ENCODE measurements at regions not wholly inside any gene's neighbourhood (a gene's known extent, or its start where the extent isn't known, plus 50 kb on each side); places are given as distances from the start of the nearest gene placed in this dataset.
"Not testable (repeated sequence)": the region's sequence is repeated elsewhere in the genome, so short reads cannot be mapped to it uniquely, and the experiment has no call there.

DNA sequence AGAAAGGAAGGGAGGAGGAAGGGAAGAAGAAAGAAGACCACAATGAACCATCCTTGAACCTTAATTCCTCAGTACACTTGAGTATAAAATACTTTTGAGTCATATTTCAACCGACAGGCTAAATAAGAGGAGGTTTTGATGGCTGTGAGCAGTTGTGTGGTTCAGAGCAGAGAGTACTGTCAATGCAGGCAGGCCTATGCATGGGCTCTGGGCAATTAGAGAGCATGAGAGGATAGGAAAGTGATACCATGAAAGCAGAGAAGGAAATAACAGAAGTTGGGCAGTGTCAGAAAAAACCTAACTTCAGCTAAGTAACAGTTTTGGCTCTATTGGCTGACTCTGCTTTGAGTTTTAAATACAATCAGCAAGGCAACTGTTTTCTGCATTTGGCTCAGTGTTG, 123.6 kb upstream of the STK17B start:
- no peak for TF ChIP-seq POLR2A (IDR thresholded peaks at IDR 0.05)
- TF ChIP-seq CTCF (IDR thresholded peaks at IDR 0.05), result no peak
- no peak for TF ChIP-seq EP300 (IDR thresholded peaks at IDR 0.05)
- no peak for TF ChIP-seq POLR2AphosphoS5 (IDR thresholded peaks at IDR 0.05)
- 78 to 96% (median 88%) methylated on average over 1 of the region's 1 CpG for WGBS, 5 donors
- no peak overlapping the region for H3K27ac ChIP-seq
- no peak for DNase-seq
- intact Hi-C loops (cut with DNase I; ENCODE audit: low total_unique reads), result no loop called here
- no peak overlapping the region for H3K4me3 ChIP-seq
- H3K36me3 ChIP-seq, result no peaks in the 10 kb centered on the region
- H3K9me3 ChIP-seq, result no peaks in the 10 kb centered on the region
- no peaks in the 10 kb centered on the region for H3K27me3 ChIP-seq
- H3K4me1 ChIP-seq, result no peaks in the 10 kb centered on the region

DNA sequence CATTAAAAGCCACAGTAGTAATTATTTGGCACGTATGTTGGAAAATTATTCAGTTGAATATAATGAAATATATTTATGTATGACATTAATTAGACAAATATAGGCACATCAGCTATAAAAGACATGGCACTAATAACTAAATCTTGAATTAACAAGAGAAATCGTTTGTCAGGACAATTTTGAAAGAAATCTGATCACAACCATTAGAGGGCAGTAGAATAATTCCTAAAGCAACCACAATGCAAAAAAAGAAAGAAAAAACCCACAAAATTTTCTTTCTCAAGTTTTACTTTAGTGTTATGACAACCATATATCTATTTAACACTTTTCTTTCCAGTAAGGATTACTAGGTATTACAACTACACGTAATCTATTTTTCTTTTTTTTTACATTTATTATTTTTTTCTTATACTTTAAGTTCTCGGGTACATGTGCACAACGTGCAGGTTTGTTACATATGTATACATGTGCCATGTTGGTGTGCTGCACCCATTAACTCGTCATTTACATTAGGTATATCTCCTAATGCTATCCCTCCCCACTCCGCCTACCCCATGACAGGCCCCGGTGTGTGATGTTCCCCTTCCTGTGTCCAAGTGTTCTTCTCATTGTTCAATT, 126.8 kb upstream of the STK17B start:
- intact Hi-C loops (cut with DNase I; ENCODE audit: low total_unique reads), result not testable (repeated sequence)
- WGBS, 5 donors, result 50 to 58% (median 57%) methylated on average over 8 of the region's 8 CpGs
- DNase-seq, result peak in 1 of 2 donors; percentile 41

GRCh38 chr2:196307775-196308305, 136.5 kb upstream of the STK17B start:
- DNase-seq, result no peak
- no peaks in the 10 kb centered on the region for H3K9me3 ChIP-seq
- no peak for TF ChIP-seq EP300 (IDR thresholded peaks at IDR 0.05)
- TF ChIP-seq CTCF (IDR thresholded peaks at IDR 0.05), result no peak
- no peak for TF ChIP-seq POLR2A (IDR thresholded peaks at IDR 0.05)
- TF ChIP-seq POLR2AphosphoS5 (IDR thresholded peaks at IDR 0.05), result no peak
- intact Hi-C loops (cut with DNase I; ENCODE audit: low total_unique reads), result no loop called here
- H3K36me3 ChIP-seq, result no peaks in the 10 kb centered on the region
- H3K27me3 ChIP-seq, result no peaks in the 10 kb centered on the region
- no peak overlapping the region for H3K4me3 ChIP-seq
- WGBS, 5 donors, result 76 to 90% (median 84%) methylated on average over 14 of the region's 14 CpGs
- H3K27ac ChIP-seq, result no peak overlapping the region
- no peaks in the 10 kb centered on the region for H3K4me1 ChIP-seq

More for the DNA sequence above, 126.8 kb upstream of the STK17B start:
- not testable (repeated sequence) for H3K27me3 ChIP-seq, H3K36me3 ChIP-seq, H3K4me1 ChIP-seq, H3K4me3 ChIP-seq, H3K27ac ChIP-seq, H3K9me3 ChIP-seq
- TF ChIP-seq CTCF (IDR thresholded peaks at IDR 0.05), result peak in 4 of 7 experiments; percentile 8 to 48 (median 27)

- Histone ChIP-seq H3K27me3 (no peaks in the 10 kb centered on the region), H3K4me3 (no peak overlapping the region), H3K36me3 (no peaks in the 10 kb centered on the region), H3K27ac (no peak overlapping the region), H3K9me3 (no peaks in the 10 kb centered on the region), H3K4me1 (no peaks in the 10 kb centered on the region)
- TF ChIP-seq POLR2A (IDR thresholded peaks at IDR 0.05), result no peak
- no peak for TF ChIP-seq POLR2AphosphoS5 (IDR thresholded peaks at IDR 0.05)
- TF ChIP-seq EP300 (IDR thresholded peaks at IDR 0.05), result no peak
- no peak for TF ChIP-seq CTCF (IDR thresholded peaks at IDR 0.05)
- no peak for DNase-seq
- intact Hi-C loops (cut with DNase I; ENCODE audit: low total_unique reads), result no loop called here
Observed at GRCh38 chr2:196309691-196310090, 138.3 kb upstream of the STK17B start.

Data from stomach (tissue), 8 donors.